ENCODE measurements at regions not wholly inside any gene's neighbourhood (a gene's known extent, or its start where the extent isn't known, plus 50 kb on each side); places are given as distances from the start of the nearest gene placed in this dataset.
"Not testable (repeated sequence)": the region's sequence is repeated elsewhere in the genome, so short reads cannot be mapped to it uniquely, and the experiment has no call there.

- DNase-seq = no peak
Observed at GRCh38 chr12:131461096-131461495, 249.8 kb upstream of the SFSWAP start.

- no peak for DNase-seq
Observed at GRCh38 chr12:131463174-131463573, 247.7 kb upstream of the SFSWAP start.

- DNase-seq = no peak
Observed at GRCh38 chr12:131464081-131464480, 246.8 kb upstream of the SFSWAP start.

- no peak for DNase-seq
Observed at GRCh38 chr12:131466306-131466705, 244.6 kb upstream of the SFSWAP start.

GRCh38 chr12:131466932-131467331 is 244.0 kb upstream of the SFSWAP start:
- DNase-seq = no peak

GRCh38 chr12:131468206-131468605 is 242.7 kb upstream of the SFSWAP start:
- DNase-seq = no peak

GRCh38 chr12:131469945-131470344 is 240.9 kb upstream of the SFSWAP start:
- DNase-seq = not testable (repeated sequence)

GRCh38 chr12:131471271-131471905 is 239.5 kb upstream of the SFSWAP start:
- DNase-seq = no peak

GRCh38 chr12:131471946-131472732 is 238.8 kb upstream of the SFSWAP start:
- no peak for DNase-seq

GRCh38 chr12:131473261-131473660 is 237.6 kb upstream of the SFSWAP start:
- DNase-seq = no peak

- no peak for DNase-seq
Observed at GRCh38 chr12:131473741-131474709, 236.9 kb upstream of the SFSWAP start.

GRCh38 chr12:131475012-131475411 is 235.9 kb upstream of the SFSWAP start:
- DNase-seq = not testable (repeated sequence)

GRCh38 chr12:131477613-131478012 is 233.3 kb upstream of the SFSWAP start:
- no peak for DNase-seq

GRCh38 chr12:131478468-131478867 is 232.4 kb upstream of the SFSWAP start:
- no peak for DNase-seq

- no peak for DNase-seq
Observed at GRCh38 chr12:131482199-131482598, 228.7 kb upstream of the SFSWAP start.

GRCh38 chr12:131482686-131483085 is 228.2 kb upstream of the SFSWAP start:
- DNase-seq = no peak

- DNase-seq = no peak
Observed at GRCh38 chr12:131486451-131487230, 224.2 kb upstream of the SFSWAP start.

GRCh38 chr12:131487388-131488124 is 223.3 kb upstream of the SFSWAP start:
- no peak for DNase-seq

GRCh38 chr12:131489718-131490117 is 221.2 kb upstream of the SFSWAP start:
- DNase-seq = no peak

- no peak for DNase-seq
Observed at GRCh38 chr12:131491155-131491554, 219.7 kb upstream of the SFSWAP start.

GRCh38 chr12:131491916-131492490 is 218.9 kb upstream of the SFSWAP start:
- DNase-seq = no peak
